ENCODE measurements at regions not wholly inside any gene's neighbourhood (a gene's known extent, or its start where the extent isn't known, plus 50 kb on each side); places are given as distances from the start of the nearest gene placed in this dataset.

GRCh38 chr17:77313831-77314230 lies 173.1 kb downstream of the SEC14L1 start:
- H3K4me3 ChIP-seq (replicated peaks; ENCODE audit: low read depth, low read length): no peak overlapping the region
- TF ChIP-seq CTCF (IDR thresholded peaks at IDR 0.05; ENCODE audit: insufficient read depth, low read length, poor library complexity, severe bottlenecking): no peak
- H3K27me3 ChIP-seq (replicated peaks; ENCODE audit: control insufficient read depth, insufficient read depth, low read length): no peaks in the 10 kb centered on the region
- DNase-seq (ENCODE audit: extremely low read depth, insufficient read length): no peak
- no peaks in the 10 kb centered on the region; the same call in 1 of the 2 replicates for H3K36me3 ChIP-seq (ENCODE audit: control insufficient read depth, insufficient read depth, low read length)

GRCh38 chr17:77314601-77315000 lies 173.8 kb downstream of the SEC14L1 start:
- Histone ChIP-seq H3K27me3 (replicated peaks; ENCODE audit: control insufficient read depth, insufficient read depth, low read length) (no peaks in the 10 kb centered on the region), H3K4me3 (replicated peaks; ENCODE audit: low read depth, low read length) (no peak overlapping the region), H3K36me3 (ENCODE audit: control insufficient read depth, insufficient read depth, low read length) (no peaks in the 10 kb centered on the region; the same call in 1 of the 2 replicates)
- TF ChIP-seq CTCF (IDR thresholded peaks at IDR 0.05; ENCODE audit: insufficient read depth, low read length, poor library complexity, severe bottlenecking): no peak
- DNase-seq (ENCODE audit: extremely low read depth, insufficient read length): no peak

GRCh38 chr17:77315010-77315409 lies 174.2 kb downstream of the SEC14L1 start:
- no peak for TF ChIP-seq CTCF (IDR thresholded peaks at IDR 0.05; ENCODE audit: insufficient read depth, low read length, poor library complexity, severe bottlenecking)
- no peaks in the 10 kb centered on the region for H3K27me3 ChIP-seq (replicated peaks; ENCODE audit: control insufficient read depth, insufficient read depth, low read length)
- H3K4me3 ChIP-seq (replicated peaks; ENCODE audit: low read depth, low read length): no peak overlapping the region
- DNase-seq (ENCODE audit: extremely low read depth, insufficient read length): no peak
- no peaks in the 10 kb centered on the region; the same call in 1 of the 2 replicates for H3K36me3 ChIP-seq (ENCODE audit: control insufficient read depth, insufficient read depth, low read length)

- H3K36me3 ChIP-seq (ENCODE audit: control insufficient read depth, insufficient read depth, low read length): no peaks in the 10 kb centered on the region; the same call in 1 of the 2 replicates
- no peak overlapping the region for H3K4me3 ChIP-seq (replicated peaks; ENCODE audit: low read depth, low read length)
- no peak for TF ChIP-seq CTCF (IDR thresholded peaks at IDR 0.05; ENCODE audit: insufficient read depth, low read length, poor library complexity, severe bottlenecking)
- H3K27me3 ChIP-seq (replicated peaks; ENCODE audit: control insufficient read depth, insufficient read depth, low read length): no peaks in the 10 kb centered on the region
- no peak for DNase-seq (ENCODE audit: extremely low read depth, insufficient read length)
These were observed 174.9 kb downstream of the SEC14L1 start for GRCh38 chr17:77315551-77316190.

- Histone ChIP-seq H3K36me3 (ENCODE audit: control insufficient read depth, insufficient read depth, low read length) (no peaks in the 10 kb centered on the region; the same call in 1 of the 2 replicates), H3K27me3 (replicated peaks; ENCODE audit: control insufficient read depth, insufficient read depth, low read length) (no peaks in the 10 kb centered on the region), H3K4me3 (replicated peaks; ENCODE audit: low read depth, low read length) (no peak overlapping the region)
- no peak for DNase-seq (ENCODE audit: extremely low read depth, insufficient read length)
- no peak for TF ChIP-seq CTCF (IDR thresholded peaks at IDR 0.05; ENCODE audit: insufficient read depth, low read length, poor library complexity, severe bottlenecking)
These were observed 175.4 kb downstream of the SEC14L1 start for GRCh38 chr17:77316191-77316641.

Measured in GM06990 (cell line).